Endothelial cell (in vitro differentiated cells): ENCODE measurements at regions not wholly inside any gene's neighbourhood (a gene's known extent, or its start where the extent isn't known, plus 50 kb on each side); places are given as distances from the start of the nearest gene placed in this dataset.

Experiments
- DNase-seq: peaks from one replicate; pipeline ENCODE4 v3.0.0; 2021; ENCODE audit warnings: low spot score
- H3K27ac Mint-ChIP-seq: one replicate; pipeline ENCODE4 v1.8.0; 2021; ENCODE audit warnings: mixed read lengths, inconsistent platforms; ENCODE audit not compliant: unreplicated experiment
- H3K27me3 Mint-ChIP-seq: one replicate; pipeline ENCODE4 v1.8.0; 2021; ENCODE audit warnings: mild to moderate bottlenecking, moderate library complexity, mixed read lengths, inconsistent platforms; ENCODE audit not compliant: unreplicated experiment
- H3K36me3 Mint-ChIP-seq: one replicate; pipeline ENCODE4 v1.8.0; 2021; ENCODE audit warnings: mild to moderate bottlenecking, low read depth, mixed read lengths, inconsistent platforms; ENCODE audit not compliant: unreplicated experiment
- H3K4me1 Mint-ChIP-seq: one replicate; pipeline ENCODE4 v1.8.0; 2021; ENCODE audit warnings: mild to moderate bottlenecking, mixed read lengths, inconsistent platforms; ENCODE audit not compliant: unreplicated experiment
- H3K4me3 Mint-ChIP-seq: one replicate; pipeline ENCODE4 v1.8.0; 2021; ENCODE audit warnings: mild to moderate bottlenecking, mixed read lengths, inconsistent platforms; ENCODE audit not compliant: unreplicated experiment
- H3K9me3 Mint-ChIP-seq: one replicate; pipeline ENCODE4 v1.8.0; 2021; ENCODE audit warnings: mixed read lengths, inconsistent platforms; ENCODE audit not compliant: unreplicated experiment
- TF ChIP-seq, protein P1 (sequence below): fragments of 200-600 bp; sonication (generic); IDR thresholded peaks from one replicate; pipeline ENCODE4 v1.5.0; 2021; ENCODE audit warnings: antibody characterized with exemption; ENCODE audit not compliant: unreplicated experiment

DNA sequence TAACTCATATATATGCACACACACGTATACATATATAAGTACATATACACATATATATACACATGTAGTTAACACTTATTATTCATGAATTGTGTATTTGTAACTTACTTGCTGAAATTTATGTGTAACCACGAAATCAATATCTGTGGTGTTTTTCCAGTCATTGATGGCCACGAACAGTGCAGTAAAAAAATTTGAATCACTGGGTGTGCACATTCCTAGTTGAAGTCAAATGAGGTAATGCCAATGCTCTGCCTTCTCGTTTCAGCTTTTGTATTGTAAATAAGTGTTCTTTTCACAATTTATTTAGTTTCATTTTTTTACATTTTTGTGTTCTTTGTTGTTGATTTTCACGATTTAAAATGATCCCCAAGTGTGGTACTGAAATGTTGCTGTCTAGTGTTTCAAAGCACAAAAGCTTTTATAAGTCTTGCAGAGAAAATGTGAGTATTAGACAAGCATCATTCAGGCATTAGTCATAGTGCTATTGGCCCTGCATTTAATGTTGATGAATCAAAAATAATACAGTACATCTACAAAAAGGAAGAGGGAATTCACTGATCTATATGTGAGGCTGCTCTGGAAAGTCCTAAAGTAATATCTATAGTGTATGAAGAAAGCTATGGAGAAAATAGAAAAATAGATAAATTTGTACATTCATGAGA is 419.0 kb downstream of the DSC3 start:
- H3K27ac Mint-ChIP-seq = no peak overlapping the region
- no peaks in the 10 kb centered on the region for H3K36me3 Mint-ChIP-seq
- no peak overlapping the region for H3K4me3 Mint-ChIP-seq
- H3K27me3 Mint-ChIP-seq = no peaks in the 10 kb centered on the region
- no peaks in the 10 kb centered on the region for H3K4me1 Mint-ChIP-seq
- H3K9me3 Mint-ChIP-seq = no peaks in the 10 kb centered on the region
- TF ChIP-seq, protein P1, sequence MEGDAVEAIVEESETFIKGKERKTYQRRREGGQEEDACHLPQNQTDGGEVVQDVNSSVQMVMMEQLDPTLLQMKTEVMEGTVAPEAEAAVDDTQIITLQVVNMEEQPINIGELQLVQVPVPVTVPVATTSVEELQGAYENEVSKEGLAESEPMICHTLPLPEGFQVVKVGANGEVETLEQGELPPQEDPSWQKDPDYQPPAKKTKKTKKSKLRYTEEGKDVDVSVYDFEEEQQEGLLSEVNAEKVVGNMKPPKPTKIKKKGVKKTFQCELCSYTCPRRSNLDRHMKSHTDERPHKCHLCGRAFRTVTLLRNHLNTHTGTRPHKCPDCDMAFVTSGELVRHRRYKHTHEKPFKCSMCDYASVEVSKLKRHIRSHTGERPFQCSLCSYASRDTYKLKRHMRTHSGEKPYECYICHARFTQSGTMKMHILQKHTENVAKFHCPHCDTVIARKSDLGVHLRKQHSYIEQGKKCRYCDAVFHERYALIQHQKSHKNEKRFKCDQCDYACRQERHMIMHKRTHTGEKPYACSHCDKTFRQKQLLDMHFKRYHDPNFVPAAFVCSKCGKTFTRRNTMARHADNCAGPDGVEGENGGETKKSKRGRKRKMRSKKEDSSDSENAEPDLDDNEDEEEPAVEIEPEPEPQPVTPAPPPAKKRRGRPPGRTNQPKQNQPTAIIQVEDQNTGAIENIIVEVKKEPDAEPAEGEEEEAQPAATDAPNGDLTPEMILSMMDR = no peak
- no peak for DNase-seq

DNA sequence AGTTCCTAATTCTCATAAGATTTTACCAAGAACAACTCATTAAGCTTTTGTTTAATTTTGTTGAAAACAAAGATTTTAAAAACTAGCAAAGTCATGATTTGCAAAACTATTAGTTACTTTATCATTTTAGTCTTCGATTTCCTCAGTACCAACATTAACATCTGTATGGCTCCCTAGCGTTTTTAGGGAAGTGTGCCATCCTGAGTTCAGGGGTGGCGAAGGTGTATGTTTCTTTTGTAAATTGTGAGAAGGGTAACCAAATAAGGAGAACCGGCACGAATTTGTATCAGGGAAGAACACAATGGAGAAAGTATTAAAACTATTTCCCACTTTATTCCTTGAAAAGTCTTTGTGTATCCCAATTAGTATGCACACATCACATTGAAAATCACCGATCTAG is 419.9 kb downstream of the DSC3 start:
- TF ChIP-seq, protein P1 = no peak
- H3K4me1 Mint-ChIP-seq = no peaks in the 10 kb centered on the region
- H3K9me3 Mint-ChIP-seq = no peaks in the 10 kb centered on the region
- H3K27ac Mint-ChIP-seq = no peak overlapping the region
- H3K36me3 Mint-ChIP-seq = no peaks in the 10 kb centered on the region
- no peak overlapping the region for H3K4me3 Mint-ChIP-seq
- no peak for DNase-seq
- no peaks in the 10 kb centered on the region for H3K27me3 Mint-ChIP-seq

DNA sequence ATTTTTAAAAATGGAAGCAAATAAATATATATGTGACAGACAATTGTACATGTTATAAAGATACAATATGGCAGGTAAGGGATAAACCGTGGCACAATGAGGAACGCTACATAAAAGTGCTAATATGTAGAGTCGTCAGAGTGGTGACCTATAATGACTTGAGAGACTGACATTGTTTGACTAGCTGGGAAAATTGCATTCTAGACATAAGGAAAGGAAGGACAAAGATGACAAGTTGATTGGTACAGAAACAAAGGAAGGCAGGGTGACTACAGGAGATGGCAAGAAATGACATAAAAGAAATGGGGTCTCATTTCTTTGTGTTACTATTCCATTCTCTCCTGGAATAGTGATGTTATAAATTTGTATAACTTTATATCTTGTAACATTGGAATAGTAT is 420.4 kb downstream of the DSC3 start:
- no peaks in the 10 kb centered on the region for H3K4me1 Mint-ChIP-seq
- no peaks in the 10 kb centered on the region for H3K9me3 Mint-ChIP-seq
- no peaks in the 10 kb centered on the region for H3K27me3 Mint-ChIP-seq
- no peak overlapping the region for H3K4me3 Mint-ChIP-seq
- no peak for DNase-seq
- TF ChIP-seq, protein P1 = no peak
- no peak overlapping the region for H3K27ac Mint-ChIP-seq
- H3K36me3 Mint-ChIP-seq = no peaks in the 10 kb centered on the region

DNA sequence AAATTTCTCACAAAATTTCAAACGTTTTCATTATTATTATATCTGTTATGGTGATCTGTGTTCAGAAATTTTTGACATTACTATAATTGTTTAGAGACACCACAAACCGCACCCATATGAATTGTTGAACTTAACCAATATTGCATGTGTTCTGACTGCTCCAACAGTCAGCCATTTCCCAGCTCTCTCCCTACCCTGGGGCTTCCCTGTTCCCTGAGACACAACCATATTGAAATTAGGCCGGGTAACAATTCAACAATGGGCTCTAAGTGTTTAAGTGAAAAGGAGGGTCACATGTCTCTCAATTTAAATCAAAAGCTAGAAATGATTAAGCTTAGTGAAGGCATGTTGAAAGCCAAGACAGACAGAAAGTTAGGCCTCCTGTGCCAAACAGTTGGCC is 424.0 kb downstream of the DSC3 start:
- H3K9me3 Mint-ChIP-seq = no peaks in the 10 kb centered on the region

DNA sequence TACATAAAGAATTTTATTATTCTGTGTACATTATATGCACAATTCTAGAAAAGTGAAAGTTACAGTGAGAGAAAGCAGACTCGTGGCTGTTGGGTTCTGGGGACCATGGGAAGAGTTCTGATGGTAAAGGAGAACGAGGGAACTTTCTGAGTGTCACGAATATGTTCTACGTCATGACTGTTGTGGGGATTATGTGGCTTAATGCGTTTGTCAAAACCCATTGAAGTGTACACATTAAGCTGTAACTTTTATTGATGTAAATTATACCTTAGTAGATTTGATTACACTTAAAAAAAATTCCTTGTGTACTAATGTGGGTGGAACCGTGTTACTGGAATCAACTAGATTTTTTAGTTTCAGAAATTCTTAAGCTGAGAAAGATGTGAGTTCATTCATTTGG is 426.1 kb downstream of the DSC3 start:
- Mint-ChIP-seq H3K27me3 (no peaks in the 10 kb centered on the region), H3K27ac (no peak overlapping the region), H3K4me1 (peaks cover 1% of the 10 kb centered on the region), H3K4me3 (no peak overlapping the region), H3K9me3 (no peaks in the 10 kb centered on the region), H3K36me3 (no peaks in the 10 kb centered on the region)
- no peak for DNase-seq
- TF ChIP-seq, protein P1 = no peak

More for the DNA sequence above, 424.0 kb downstream of the DSC3 start:
- TF ChIP-seq, protein P1 = no peak
- H3K27me3 Mint-ChIP-seq = no peaks in the 10 kb centered on the region
- H3K4me3 Mint-ChIP-seq = no peak overlapping the region
- H3K4me1 Mint-ChIP-seq = no peaks in the 10 kb centered on the region
- no peak for DNase-seq
- no peak overlapping the region for H3K27ac Mint-ChIP-seq
- no peaks in the 10 kb centered on the region for H3K36me3 Mint-ChIP-seq
